OCI-LY7 (cell line): ENCODE measurements at regions not wholly inside any gene's neighbourhood (a gene's known extent, or its start where the extent isn't known, plus 50 kb on each side); places are given as distances from the start of the nearest gene placed in this dataset.

Experiments
- EZH2phosphoT487 ChIP-seq: fragments of 200-600 bp; sonication (generic); IDR thresholded peaks from 2 replicates; pipeline ENCODE4 v1.6.1; 2018; ENCODE audit warnings: low read depth, borderline replicate concordance, mild to moderate bottlenecking, mixed run types, antibody characterized with exemption, low read length, moderate library complexity, mixed read lengths
- TF ChIP-seq, protein P1 (sequence below): fragments of 200-600 bp; sonication (generic); conservative IDR thresholded peaks from 2 replicates; pipeline ENCODE4 v1.5.1; 2014; ENCODE audit warnings: mild to moderate bottlenecking, antibody characterized with exemption, low read length, moderate library complexity, mixed read lengths

DNA sequence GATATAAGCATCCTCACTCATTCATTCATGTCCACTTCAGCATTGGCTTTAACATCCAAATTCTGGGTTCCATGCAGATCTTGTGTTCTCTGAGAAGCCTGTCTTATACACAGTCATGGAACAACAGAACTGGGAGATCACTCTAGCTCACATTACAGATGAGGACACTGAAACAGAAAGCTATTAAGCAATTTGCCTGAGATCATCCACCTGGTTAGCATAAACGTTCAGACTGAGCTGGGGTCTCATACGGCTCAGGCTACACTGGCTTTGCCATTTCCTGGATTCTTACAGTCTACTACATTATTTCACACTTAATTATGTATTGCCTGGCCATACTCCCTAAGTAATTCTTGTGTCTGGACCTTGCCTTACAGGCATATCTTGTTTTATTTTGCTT lies 169.4 kb upstream of the FANCL start:
- TF ChIP-seq, protein P1, sequence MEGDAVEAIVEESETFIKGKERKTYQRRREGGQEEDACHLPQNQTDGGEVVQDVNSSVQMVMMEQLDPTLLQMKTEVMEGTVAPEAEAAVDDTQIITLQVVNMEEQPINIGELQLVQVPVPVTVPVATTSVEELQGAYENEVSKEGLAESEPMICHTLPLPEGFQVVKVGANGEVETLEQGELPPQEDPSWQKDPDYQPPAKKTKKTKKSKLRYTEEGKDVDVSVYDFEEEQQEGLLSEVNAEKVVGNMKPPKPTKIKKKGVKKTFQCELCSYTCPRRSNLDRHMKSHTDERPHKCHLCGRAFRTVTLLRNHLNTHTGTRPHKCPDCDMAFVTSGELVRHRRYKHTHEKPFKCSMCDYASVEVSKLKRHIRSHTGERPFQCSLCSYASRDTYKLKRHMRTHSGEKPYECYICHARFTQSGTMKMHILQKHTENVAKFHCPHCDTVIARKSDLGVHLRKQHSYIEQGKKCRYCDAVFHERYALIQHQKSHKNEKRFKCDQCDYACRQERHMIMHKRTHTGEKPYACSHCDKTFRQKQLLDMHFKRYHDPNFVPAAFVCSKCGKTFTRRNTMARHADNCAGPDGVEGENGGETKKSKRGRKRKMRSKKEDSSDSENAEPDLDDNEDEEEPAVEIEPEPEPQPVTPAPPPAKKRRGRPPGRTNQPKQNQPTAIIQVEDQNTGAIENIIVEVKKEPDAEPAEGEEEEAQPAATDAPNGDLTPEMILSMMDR, result no peak
- no peak for TF ChIP-seq EZH2phosphoT487
